GM13976 (cell line): ENCODE measurements at regions not wholly inside any gene's neighbourhood (a gene's known extent, or its start where the extent isn't known, plus 50 kb on each side); places are given as distances from the start of the nearest gene placed in this dataset.

ENCODE experiments used
- DNase-seq: peaks from one replicate; pipeline ENCODE4 v3.0.0; 2012; ENCODE audit warnings: low spot score
- in situ Hi-C: fragments of 300-500 bp; cut with MboI; formaldehyde crosslinking; loops from one replicate; pipeline ENCODE4 v1.12.0; 2022; ENCODE audit warnings: low sequenced_read_pairs, mixed read lengths, inconsistent platforms; ENCODE audit not compliant: unreplicated experiment
- TF ChIP-seq, protein P1 (sequence below): IDR thresholded peaks from 2 replicates; pipeline ENCODE4 v1.5.1; 2012; ENCODE audit warnings: borderline replicate concordance, mild to moderate bottlenecking; ENCODE audit not compliant: insufficient read depth; ENCODE audit errors: extremely low read depth, missing control alignments, control extremely low read depth

- TF ChIP-seq, protein P1, sequence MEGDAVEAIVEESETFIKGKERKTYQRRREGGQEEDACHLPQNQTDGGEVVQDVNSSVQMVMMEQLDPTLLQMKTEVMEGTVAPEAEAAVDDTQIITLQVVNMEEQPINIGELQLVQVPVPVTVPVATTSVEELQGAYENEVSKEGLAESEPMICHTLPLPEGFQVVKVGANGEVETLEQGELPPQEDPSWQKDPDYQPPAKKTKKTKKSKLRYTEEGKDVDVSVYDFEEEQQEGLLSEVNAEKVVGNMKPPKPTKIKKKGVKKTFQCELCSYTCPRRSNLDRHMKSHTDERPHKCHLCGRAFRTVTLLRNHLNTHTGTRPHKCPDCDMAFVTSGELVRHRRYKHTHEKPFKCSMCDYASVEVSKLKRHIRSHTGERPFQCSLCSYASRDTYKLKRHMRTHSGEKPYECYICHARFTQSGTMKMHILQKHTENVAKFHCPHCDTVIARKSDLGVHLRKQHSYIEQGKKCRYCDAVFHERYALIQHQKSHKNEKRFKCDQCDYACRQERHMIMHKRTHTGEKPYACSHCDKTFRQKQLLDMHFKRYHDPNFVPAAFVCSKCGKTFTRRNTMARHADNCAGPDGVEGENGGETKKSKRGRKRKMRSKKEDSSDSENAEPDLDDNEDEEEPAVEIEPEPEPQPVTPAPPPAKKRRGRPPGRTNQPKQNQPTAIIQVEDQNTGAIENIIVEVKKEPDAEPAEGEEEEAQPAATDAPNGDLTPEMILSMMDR = no peak
- no peak for DNase-seq
- in situ Hi-C loops = no loop called here
Measured at GRCh38 chr7:13027321-13027720, 339.9 kb downstream of the ARL4A start.

- no peak for DNase-seq
- TF ChIP-seq, protein P1 = no peak
- in situ Hi-C loops = no loop called here
Measured at GRCh38 chr7:13028036-13028824, 340.8 kb downstream of the ARL4A start.

GRCh38 chr7:13028825-13029099 is 341.3 kb downstream of the ARL4A start:
- in situ Hi-C loops = no loop called here
- TF ChIP-seq, protein P1 = no peak
- no peak for DNase-seq

DNA sequence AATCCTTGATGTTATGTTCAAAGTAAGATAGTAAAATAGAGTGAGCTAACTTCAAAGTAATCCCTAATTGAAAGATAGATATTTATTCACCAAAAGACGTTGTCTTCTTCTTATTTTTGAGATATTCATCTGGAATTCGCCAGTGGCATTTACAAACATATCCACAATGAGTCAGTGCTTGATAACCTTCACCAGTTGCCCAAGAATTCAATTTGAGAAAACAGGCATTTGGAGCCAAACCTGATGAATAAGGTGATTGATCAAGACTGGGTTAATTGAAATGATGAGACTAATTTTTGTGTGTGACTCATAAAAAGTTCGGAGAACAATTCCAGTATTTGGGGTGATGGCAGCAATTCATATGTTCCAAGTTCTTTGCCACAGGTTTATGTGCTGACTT is 344.0 kb downstream of the ARL4A start:
- no peak for DNase-seq
- in situ Hi-C loops = no loop called here
- TF ChIP-seq, protein P1 = no peak

DNA sequence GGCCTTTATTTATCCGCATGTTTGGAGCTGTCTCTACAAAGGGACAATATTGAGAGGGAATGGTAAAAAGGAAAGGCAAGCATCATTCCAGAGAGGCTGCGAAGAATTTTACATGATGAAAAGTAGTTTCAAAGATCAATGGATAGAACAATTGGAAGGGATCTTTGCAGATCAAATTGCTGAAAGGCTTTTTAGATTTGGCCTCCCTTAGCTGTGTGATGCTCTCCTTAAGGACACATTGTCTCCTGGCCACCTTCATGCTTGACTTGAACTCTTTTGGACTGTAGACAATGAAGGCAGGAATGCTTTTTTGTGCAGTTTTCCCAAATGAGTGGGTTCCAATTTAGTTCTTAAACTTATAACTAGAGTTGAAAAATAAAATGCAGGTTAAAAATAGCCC is 344.7 kb downstream of the ARL4A start:
- TF ChIP-seq, protein P1 = no peak
- DNase-seq = no peak
- in situ Hi-C loops = no loop called here

DNA sequence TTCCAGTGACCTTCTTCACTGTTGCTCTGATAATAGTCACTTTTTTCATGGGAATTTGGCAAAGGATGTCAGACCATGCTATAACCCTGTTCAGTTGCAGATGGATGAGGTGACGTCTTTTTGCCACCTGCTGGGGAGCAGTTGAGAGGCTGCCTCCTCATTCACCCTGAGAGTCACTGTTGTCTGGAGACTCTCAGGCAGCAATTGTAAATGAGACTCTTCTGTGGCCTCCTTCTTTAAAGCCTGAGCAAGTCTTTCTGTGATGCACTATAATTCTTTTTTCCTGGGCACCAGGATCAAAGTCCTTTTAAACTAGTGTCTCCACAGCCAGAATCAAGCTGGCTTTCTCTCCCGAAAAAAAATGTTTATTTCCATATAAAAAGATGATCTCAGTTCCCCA is 345.1 kb downstream of the ARL4A start:
- DNase-seq = no peak
- TF ChIP-seq, protein P1 = no peak
- in situ Hi-C loops = no loop called here
